Suppressor macrophage treated with lipopolysaccharide for 4 hours (primary cell): ENCODE measurements at regions not wholly inside any gene's neighbourhood (a gene's known extent, or its start where the extent isn't known, plus 50 kb on each side); places are given as distances from the start of the nearest gene placed in this dataset.
"Not testable (repeated sequence)": the region's sequence is repeated elsewhere in the genome, so short reads cannot be mapped to it uniquely, and the experiment has no call there.

Experiments used
- DNase-seq: peaks from one replicate; pipeline ENCODE4 v3.0.0-alpha.2; 2020

DNA sequence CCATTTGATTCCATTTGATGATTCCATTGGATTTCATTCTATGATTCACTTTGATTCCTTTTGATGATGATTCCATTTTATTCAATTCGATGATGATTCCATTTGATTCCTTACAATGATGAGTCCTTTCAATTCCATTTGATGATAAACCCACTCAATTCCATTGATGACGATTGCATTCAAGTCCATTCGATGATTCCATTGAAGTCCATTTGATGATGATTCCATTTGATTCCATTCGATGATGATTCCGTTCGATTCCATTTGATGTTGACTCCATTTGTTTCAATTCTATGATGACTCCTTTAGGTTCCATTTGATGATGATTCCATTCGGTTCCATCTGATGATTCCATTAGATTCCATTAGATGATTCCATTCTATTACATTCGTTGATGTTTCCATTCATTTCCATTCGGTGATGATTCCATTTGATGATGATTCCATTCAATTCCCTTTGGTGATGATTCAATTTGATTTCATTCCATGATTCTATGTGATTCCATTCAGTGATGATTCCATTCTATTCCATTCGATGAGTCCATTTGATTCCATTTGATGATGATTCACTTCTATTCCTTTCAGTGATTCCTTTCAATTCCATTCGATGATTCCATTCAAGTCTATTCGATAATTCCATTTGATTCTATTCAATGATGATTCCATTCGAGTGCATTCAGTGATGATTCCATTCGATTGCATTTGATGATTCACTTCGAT lies 1106.0 kb downstream of the RPIA start:
- DNase-seq: no peak

DNA sequence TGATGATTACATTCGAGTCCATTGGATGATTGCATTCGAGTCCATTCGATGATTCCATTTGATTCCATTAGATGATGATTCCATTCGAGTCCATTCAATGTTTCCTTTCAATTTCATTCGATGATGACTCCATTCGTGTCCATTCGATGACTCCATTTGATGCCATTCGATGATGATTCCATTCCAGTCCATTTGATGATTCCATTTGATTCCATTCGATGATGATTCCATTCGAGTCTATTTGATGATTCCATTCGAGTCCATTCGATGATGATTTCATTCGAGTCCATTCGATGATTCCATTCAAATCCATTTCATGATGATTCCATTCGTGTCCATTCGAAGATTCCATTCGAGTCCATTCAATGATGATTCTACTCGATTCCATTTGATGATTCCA lies 1109.7 kb downstream of the RPIA start:
- DNase-seq: not testable (repeated sequence)

DNA sequence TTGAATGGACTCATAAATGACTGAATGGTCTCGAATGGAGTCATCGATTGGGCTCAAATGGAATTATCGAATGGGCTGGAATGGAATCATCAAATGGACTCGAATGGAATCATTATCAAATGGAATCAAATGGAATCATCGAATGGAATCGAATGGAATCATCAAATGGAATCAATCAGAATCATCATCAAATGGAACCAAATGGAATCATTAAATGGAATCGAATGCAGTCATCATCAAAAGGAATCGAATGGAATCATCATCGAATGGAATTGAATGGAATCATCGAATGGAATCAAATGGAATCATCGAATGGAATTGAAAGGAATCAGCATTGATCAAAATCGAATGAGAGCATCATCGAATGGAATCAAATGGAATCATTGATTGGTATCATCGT lies 1114.9 kb downstream of the RPIA start:
- DNase-seq: not testable (repeated sequence)

DNA sequence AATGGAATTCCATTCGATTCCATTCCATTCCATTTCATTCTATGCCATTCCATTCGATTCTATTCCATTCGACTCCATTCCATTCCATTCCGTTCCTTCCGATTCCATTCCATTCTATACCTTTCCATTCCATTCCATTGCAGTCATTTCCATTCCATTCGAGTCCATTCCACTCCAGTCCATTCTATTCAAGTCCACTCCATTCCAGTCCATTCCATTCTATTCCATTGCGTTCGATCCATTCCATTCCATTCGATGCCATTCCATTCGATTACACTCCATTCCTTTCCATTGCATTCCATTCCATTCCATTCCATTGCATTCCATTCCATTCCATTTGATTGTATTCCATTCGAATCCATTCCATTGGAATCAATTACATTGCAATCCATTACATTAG lies 1119.8 kb downstream of the RPIA start:
- DNase-seq: no peak

DNA sequence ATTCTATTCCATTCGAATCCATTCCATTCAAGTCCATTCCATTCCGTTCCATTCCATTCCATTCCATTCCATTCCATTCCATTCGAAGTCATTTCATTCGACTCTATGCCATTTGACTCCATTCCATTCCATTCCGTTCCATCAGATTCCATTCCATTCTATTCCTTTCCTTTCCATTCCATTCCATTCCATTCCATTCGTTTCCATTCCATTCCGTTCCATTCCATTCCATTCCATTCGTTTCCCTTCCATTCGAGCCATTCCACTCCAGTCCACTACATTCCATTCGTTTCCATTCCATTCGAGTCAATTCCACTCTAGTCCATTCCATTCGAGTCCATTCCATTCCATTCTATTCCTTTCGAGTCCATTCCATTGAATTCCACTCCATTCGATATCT lies 1120.4 kb downstream of the RPIA start:
- DNase-seq: not testable (repeated sequence)

DNA sequence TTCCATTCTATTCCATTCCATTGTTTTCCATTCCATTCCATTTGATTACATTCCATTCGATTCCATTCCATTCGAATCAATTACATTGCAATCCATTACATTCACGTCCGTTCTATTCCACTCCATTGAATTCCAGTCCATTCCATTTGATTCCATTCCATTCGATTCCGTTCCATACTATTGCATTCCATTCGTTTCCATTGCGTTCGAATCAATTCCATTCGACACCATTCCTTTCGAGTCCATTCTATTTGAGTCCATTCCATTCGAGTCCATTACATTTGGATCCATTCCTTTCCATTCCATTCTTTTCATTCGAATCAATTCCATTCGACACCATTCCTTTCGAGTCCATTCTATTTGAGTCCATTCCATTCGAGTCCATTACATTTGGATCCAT lies 1122.9 kb downstream of the RPIA start:
- DNase-seq: not testable (repeated sequence)

DNA sequence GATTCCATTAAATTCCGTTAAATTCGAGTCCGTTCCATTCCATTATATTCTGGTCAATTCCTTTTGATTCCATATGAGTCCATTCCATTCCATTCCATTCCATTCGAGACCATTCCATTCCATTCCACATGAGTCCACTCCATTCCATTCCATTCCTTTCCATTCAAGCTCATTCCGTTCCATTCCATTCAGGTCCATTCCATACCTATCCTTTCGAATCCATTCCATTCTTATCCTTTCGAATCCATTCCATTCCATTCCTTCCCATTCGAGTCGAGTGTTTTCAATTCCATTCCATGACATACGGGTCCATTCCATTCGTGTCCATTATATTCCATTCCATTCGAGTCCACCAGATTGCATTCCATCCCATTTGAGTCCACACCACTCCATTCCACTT lies 1127.4 kb downstream of the RPIA start:
- DNase-seq: no peak

DNA sequence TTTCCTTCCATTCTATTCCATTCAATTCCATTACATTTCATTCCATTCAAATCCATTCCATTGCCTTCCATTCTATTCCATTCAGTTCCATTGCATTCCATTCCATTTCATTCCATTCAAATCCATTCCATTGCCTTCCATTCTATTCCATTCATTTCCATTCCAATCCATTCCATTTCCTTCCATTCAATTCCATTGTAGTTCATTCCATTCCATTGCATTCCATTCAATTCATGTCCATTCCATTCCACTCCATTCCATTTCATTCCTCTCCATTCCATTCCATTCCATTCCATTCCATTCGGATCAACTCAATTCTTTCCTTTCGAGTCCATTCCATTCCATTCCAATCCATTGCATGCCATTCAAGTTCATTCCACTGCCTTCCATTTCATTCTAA lies 1128.3 kb downstream of the RPIA start:
- DNase-seq: no peak

DNA sequence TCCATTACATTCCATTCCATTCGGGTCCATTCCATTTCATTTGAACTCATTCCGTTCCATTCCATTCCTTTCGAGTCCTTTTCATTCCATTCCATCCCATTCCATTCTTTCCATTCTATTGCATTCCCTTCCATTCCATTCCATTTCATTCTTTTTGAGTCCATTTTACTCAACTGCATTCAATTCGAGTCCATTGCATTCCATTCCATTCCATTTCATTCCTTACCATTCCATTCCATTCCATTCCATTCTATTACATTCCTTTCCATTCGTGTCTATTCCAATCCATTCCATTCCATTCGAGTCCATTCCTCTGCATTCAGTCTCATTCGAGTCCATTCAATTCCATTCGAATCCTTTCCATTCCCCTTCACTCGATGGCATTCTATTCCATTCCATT lies 1128.8 kb downstream of the RPIA start:
- no peak for DNase-seq

DNA sequence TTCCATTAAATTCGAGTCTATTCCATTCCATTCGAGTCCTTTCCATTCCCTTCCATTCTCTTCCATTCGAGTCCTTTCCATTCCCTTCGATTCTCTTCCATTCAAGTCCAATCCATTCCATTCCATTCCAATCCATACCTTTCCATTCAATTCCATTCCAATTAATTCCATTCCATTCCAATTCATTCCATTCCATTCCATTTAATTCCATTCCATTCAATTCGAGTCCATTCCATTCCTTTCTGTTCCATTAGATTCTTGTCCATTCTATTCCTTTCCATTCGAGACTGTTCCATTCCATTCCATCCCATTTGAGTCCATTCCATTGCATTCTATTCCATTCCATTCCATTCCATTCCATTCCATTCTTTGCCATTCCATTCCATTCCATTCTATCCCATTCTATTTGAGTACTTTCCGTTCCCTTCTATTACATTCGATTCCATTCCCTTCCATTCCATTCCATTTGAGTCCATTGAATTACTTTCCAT lies 1130.0 kb downstream of the RPIA start:
- no peak for DNase-seq

DNA sequence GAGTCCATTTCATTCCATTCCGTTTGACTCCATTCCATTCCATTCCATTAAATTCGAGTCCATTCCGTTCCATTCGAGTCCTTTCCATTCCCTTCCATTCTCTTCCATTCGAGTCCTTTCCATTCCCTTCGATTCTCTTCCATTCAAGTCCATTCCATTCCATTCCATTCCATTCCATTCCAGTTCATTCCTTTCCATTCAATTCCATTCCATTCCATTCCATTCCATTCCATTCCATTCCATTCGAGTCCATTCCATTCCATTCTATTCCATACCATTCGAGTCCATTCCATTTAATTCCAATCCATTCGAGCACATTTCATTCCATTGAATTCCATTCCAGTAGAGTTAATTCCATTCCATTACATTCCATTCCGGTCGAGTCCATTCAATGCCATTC lies 1130.9 kb downstream of the RPIA start:
- DNase-seq: not testable (repeated sequence)

DNA sequence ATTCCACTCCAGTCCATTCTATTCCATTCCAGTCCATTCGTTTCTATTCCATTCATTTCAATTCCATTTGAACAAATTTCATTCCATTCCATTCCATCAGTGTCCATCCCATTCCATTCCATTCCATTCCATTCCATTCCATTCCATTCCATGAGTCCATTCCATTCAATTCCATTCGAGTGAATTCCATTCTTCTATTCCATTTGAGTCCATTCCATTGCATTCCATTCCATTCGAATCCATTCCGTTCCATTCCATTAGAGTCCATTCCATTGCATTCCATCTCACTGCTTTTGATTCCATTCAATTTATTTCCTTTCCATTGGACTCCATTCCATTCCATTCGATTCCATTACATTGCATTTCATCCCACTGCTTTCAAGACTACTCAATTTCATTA lies 1132.1 kb downstream of the RPIA start:
- no peak for DNase-seq

DNA sequence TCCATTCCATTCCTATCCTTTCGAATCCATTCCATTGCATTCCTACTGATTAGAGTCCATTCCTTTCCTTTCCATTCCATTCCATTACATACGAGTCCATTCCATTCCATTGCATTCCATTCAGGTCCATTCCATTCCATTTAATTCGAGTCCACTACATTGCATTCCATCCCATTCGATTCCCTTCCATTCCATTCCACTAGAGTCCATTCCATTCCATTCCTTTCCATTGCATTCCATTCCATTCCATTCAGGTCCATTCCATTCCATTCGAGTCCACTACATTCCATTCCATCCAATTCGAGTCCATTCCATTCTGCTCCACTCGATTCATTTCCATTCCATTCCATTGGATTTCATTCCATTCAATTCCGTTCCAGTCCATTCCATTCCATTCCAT lies 1133.6 kb downstream of the RPIA start:
- no peak for DNase-seq

DNA sequence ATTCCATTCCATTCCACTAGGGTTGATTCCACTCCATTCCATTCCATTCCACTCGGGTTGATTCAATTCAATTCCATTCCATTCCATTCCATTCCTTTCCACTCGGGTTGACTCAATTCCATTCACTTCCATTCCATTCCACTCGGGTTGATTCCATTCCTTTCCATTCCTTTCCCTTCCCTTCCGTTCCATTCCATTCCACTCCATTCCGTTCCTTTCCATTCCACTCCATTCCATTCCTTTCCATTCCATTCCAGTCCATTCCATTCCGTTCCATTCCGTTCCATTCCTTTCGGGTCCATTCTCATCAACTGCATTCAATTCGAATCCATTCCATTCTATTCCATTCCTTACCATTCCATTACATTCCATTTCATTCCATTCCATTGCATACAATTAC lies 1135.3 kb downstream of the RPIA start:
- not testable (repeated sequence) for DNase-seq

DNA sequence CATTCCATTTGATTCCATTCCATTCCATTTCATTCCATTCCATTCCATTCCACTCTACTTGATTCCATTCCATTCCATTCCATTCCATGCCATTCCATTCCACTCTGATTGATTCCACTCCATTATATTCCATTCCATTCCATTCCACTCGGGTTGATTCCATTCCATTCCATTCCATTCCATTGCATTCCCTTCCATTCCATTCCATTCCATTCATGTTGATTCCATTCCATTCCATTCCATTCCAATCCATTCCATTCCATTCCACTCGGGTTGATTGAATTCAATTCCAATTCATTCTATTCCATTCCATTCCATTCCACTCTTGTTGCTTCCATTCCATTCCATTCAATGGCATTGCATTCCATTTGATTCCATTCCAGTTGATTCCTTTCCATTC lies 1136.4 kb downstream of the RPIA start:
- not testable (repeated sequence) for DNase-seq

DNA sequence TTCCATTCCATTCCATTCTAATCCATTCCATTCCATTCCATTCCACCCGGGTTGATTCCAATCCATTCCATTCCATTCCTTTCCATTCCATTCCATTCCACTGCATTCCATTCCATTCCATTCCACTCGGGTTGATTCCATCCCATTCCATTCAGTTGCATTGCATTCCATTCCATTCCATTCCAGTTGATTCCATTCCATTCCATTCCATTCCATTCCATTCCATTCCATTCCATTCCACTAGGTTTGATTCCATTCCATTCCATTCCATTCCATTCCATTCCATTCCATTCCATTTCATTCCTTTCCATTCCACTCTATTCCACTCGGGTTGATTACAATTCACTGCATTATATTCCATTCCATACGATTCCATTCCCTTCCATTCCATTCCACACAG lies 1136.9 kb downstream of the RPIA start:
- DNase-seq: not testable (repeated sequence)

DNA sequence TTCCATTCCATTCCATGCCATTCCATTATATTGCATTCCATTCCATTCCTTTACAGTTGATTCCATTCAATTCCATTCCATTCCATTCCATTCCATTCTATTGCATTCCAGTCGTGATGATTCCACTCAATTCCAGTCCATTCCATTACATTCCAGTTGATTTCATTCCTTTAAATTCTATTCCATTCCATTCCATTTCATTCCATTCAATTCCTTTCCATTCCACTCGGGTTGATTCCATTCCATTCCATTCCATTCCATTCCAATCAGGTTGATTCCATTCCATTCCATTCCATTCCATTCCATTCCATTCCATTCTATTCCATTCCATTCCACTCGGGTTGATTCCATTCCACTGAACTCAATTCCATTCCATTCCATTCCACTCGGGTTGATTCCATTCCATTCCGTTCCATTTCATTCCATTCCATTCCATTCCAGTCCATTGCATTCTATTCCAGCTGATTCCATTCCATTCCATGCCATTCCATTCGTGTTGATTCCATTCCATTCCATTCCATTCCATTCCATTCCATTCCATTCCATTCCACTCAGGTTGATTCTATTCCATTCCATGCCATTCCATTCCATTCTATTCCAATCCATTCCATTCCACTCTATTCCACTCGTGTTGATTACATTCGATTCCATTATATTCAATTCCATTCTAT lies 1137.6 kb downstream of the RPIA start:
- DNase-seq: not testable (repeated sequence)

DNA sequence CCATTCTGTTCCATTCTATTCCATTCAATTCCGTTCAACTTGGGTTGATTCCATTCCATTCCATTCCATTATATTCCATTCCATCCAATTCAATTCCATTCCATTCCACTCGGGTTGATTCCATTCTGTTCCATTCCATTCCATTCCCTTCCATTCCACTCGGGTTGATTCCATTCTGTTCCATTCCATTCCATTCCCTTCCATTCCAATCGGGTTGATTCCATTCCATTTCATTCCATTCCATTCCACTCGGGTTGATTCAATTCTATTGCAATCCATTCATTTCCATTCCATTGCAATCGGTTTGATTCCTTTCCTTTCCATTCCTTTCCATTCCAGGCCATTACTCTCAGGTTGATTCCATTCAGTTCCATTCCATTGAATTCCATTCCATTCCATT lies 1138.4 kb downstream of the RPIA start:
- DNase-seq: no peak

DNA sequence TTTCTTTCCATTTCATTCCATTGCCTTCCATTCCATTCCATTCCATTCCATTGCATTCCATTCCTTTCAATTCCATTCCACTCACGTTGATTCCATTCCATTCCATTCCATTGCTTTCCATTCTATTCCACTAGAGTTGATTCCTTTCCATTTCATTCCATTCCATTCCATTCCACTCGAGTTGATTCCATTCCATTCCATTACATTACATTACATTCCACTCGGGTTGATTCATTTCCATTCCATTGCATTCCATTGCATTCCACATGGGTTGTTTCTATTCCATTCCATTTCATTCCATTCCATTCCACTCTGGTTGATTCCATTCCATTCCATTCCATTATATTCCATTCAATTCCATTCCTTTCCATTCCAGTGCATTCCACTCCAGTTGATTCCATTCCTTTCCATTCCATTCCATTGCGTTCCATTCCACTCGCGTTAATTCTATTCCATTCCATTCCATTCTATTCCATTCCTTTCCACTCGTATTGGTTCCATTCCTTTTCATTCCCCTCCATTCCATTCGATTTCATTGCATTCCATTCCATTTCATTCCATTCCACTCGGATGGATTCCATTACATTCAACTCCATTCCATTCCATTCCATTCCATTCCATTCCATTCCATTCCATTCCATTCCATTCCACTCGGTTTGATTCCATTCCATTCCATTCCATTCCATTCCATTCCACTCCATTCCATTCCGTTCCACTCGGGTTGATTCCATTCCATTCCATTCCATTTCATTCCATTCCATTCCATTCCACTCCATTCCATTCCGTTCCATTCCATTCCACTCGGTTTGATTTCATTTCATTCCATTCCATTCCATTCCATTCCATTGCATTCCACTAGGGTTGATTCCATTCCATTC lies 1139.1 kb downstream of the RPIA start:
- not testable (repeated sequence) for DNase-seq

DNA sequence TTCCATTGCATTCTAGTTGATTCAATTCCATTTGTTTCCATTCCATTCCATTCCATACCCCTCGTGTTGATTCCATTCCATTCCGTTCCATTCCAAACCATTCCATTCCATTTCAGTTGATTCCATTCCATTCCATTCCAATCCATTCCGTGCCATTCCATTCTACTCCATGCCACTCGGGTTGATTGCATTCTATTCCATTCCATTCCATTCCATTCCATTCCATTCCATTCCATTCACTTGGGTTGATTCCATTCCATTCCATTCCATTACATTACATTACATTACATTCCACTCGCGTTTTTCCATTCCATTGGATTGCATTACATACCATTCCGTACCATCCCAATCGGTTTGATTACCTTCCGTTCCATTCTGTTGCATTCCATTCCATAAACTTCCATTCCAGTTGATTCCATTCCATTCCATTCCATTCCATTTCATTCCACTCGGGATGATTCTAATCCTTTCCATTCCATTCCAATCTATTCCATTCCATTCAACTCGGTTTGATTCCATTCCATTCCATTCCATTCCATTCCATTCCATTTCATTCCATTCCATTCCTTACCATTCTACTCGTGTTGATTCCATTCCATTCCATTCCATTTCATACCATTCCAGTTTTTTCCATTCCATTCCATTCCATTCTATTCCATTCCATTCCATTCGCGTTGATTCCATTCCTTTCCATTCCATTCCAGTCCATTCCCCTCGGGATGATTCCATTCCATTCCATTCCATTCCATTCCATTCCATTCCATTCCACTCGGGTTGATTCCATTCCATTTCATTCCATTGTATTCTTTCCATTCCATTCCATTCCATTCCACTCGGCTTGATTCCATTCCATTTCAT lies 1140.4 kb downstream of the RPIA start:
- no peak for DNase-seq

DNA sequence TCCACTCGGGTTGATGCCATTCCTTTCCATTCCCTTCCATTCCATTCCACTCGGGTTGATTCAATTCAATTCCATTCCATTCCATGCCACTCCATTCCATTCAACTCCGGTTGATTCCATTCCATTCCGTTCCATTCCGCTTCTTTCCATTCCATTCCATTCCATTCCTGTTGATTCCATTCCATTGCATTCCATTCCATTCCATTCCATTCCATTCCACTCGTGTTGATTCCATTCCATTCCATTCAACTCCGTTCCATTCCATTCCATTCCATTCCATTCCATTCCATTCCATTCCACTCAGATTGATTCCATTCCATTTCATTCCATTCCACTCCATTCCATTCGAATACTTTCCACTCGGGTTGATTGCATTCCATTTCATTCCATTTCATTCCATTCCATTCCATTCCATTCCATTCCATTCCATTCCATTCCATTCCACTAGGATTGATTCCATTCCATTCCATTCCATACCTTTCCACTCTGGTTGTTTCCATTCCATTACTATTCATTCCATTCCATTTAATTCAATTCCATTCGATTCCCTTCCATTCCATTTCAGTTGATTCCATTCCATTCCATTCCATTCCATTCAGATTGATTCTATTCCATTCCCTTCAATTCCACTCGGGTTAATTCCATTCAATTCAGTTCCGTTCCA lies 1141.8 kb downstream of the RPIA start:
- no peak for DNase-seq

DNA sequence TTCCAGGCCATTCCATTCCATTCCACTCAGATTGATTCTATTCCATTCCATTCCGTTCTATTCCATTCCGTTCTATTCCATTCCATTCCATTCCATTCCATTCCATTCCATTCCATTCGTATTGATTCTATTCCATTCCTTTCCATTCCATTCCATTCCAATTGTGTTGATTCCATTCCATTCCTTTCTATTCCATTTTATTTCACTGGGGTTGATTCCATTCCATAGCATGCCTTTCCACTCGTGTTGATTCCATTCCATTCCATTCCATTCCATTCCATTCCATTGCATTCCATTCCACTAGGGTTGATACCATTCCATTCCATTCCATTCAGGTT lies 1142.3 kb downstream of the RPIA start:
- no peak for DNase-seq
